Mesodermal cell (in vitro differentiated cells): ENCODE measurements at regions not wholly inside any gene's neighbourhood (a gene's known extent, or its start where the extent isn't known, plus 50 kb on each side); places are given as distances from the start of the nearest gene placed in this dataset.

ENCODE experiments used
- H3K27ac ChIP-seq: 2 replicates; pipeline ENCODE4 v1.7.0; 2013; ENCODE audit warnings: mild to moderate bottlenecking, low read depth, low read length, moderate library complexity; ENCODE audit not compliant: severe bottlenecking
- H3K36me3 ChIP-seq: 2 replicates; pipeline ENCODE4 v1.7.1; 2013; ENCODE audit warnings: mild to moderate bottlenecking, low read length, moderate library complexity; ENCODE audit not compliant: control insufficient read depth, insufficient read depth
- H3K4me1 ChIP-seq: one replicate; pipeline ENCODE4 v1.7.1; 2013; ENCODE audit warnings: mild to moderate bottlenecking, low read length; ENCODE audit not compliant: insufficient read depth, control insufficient read depth, poor library complexity, severe bottlenecking
- H3K4me3 ChIP-seq: 2 replicates; pipeline ENCODE4 v1.7.0; 2013; ENCODE audit warnings: low read length, control low read depth, mild to moderate bottlenecking; ENCODE audit not compliant: insufficient read depth, poor library complexity, severe bottlenecking; ENCODE audit errors: extremely low read depth
- H3K9me3 ChIP-seq: 2 replicates; pipeline ENCODE4 v1.7.1; 2013; ENCODE audit warnings: mild to moderate bottlenecking, low read length, moderate library complexity; ENCODE audit not compliant: control insufficient read depth
- WGBS, 2 experiments: methylation state at CpG; one replicate each; pipeline ENCODE4 v1.1.5; 2013; ENCODE audit warnings: missing lambda C conversion rate in 2 of 2; ENCODE audit not compliant: insufficient coverage in 2 of 2; 5-methylcytosine and 5-hydroxymethylcytosine counted together

DNA sequence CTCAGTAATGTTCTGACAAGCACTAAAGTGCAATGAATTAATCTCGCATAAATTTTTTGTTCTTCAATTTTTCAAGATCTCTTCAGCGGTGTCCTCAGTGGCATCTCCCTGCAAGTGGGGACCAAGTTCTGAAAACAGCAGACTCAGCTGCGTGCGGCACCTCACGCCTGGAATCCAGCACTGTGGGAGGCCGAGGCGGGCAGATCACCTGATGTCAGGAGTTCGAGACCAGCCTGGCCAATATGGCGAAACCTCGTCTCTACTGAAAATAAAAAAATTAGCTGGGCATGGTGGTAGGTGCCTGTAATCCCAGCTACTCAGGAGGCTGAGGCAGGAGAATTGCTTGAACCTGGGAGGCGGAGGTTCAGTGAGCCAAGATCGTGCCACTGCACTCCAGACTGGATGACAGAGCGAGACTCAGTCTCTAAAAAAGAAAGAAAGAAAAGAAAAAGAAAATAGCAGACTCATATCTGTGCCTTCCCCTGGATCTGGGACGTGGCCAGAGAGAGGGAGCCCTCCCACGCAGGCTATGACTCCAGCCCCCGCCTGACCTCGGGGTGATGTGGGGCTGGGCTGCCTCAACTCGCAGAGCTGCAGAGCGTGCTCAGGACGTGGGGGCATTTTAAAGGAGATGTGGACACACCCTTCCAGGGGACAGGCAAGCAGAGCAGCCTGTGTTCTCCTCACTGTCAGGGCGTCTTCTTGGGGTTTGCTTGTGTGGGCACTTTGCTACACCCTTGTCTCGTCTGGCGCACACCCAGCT, 346.6 kb downstream of the BRD1 start:
- peaks cover 3% of the 10 kb centered on the region for H3K4me1 ChIP-seq
- H3K4me3 ChIP-seq: no peak overlapping the region
- H3K9me3 ChIP-seq: peaks cover 6% of the 10 kb centered on the region
- 80 to 87% methylated on average over 14 to 21 of the region's 23 CpGs for WGBS, 2 experiments
- no peaks in the 10 kb centered on the region for H3K36me3 ChIP-seq
- H3K27ac ChIP-seq: no peak overlapping the region

- Histone ChIP-seq H3K4me1 (peaks cover 3% of the 10 kb centered on the region), H3K27ac (no peak overlapping the region), H3K4me3 (no peak overlapping the region), H3K9me3 (peaks cover 6% of the 10 kb centered on the region), H3K36me3 (no peaks in the 10 kb centered on the region)
- WGBS, 2 experiments: 89 to 93% methylated on average over 4 to 5 of the region's 9 CpGs
Observed at GRCh38 chr22:49480331-49480730, 347.3 kb downstream of the BRD1 start.

DNA sequence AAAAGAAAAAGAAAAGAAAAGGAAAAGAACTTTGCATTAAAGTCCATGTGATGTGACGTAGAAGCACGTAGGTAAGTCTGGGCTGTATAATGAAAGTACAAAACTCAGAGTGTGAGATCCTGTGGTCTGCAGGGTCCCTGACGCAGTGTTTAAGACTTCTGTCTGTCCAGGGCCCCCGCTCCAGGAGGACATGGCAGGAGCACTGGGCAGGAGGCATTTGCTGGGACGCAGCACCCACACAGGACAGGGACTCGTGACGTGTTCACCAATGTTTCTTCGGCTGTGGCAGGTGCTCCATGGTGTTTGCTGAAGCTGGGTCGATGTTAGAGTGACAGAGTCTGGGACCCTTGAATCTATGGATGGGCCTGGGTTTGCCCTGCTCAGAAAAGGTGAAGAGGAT, 348.1 kb downstream of the BRD1 start:
- peaks cover 6% of the 10 kb centered on the region for H3K9me3 ChIP-seq
- 85 to 90% methylated on average over 8 to 9 of the region's 9 CpGs for WGBS, 2 experiments
- no peak overlapping the region for H3K4me3 ChIP-seq

GRCh38 chr22:49476800-49477400, 350.8 kb downstream of the BRD1 start:
- H3K27ac ChIP-seq: no peak overlapping the region
- no peak overlapping the region for H3K4me3 ChIP-seq
- peaks cover 6% of the 10 kb centered on the region for H3K9me3 ChIP-seq
- no peaks in the 10 kb centered on the region for H3K36me3 ChIP-seq
- H3K4me1 ChIP-seq: peaks cover 3% of the 10 kb centered on the region

More for the DNA sequence above, 348.1 kb downstream of the BRD1 start:
- H3K36me3 ChIP-seq: no peaks in the 10 kb centered on the region
- H3K4me1 ChIP-seq: peaks cover 3% of the 10 kb centered on the region
- no peak overlapping the region for H3K27ac ChIP-seq

DNA sequence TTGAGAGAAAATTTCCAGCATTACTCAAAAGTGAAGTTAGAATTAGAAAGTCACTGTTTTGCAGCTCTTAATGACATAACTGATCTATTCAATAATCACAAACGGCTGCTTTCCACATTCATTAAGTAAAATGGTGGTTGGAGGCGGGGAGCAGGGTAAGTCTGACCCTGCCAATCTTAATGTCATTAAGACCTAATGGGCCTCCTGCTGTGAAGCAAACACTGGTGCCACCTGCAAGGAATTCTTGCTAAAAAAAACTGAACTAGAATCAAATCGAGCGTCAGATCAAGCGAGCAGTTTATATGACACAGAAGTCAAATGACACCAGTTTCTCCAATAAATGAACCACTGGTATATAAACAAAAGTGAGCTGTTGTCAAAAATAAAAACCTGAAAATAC, 351.5 kb downstream of the BRD1 start:
- no peaks in the 10 kb centered on the region for H3K4me1 ChIP-seq
- H3K27ac ChIP-seq: no peak overlapping the region
- no peak overlapping the region for H3K4me3 ChIP-seq
- no peaks in the 10 kb centered on the region for H3K36me3 ChIP-seq
- WGBS, 2 experiments: 40 to 95% methylated on average over 1 to 3 of the region's 5 CpGs
- peaks cover 6% of the 10 kb centered on the region for H3K9me3 ChIP-seq

DNA sequence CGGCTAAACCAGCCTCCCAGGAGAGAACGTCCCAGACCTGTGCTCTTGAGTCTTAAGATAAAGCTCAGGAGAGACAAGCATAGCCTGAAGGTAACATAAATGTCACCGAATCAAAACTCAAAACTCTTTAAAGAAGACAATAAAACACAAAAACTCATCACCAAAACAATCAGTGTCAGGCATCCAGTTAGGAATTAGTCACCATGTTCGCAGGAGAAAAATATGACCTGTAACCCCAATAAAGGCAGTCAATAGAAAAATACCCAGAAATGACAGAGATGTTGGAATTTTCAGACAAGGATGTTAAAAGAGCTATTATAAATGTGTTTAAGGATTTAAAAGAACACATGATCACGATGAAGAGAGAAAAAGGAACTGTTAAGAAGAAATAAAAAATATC, 352.4 kb downstream of the BRD1 start:
- Histone ChIP-seq H3K27ac (no peak overlapping the region), H3K36me3 (no peaks in the 10 kb centered on the region), H3K4me1 (no peaks in the 10 kb centered on the region), H3K9me3 (peaks cover 6% of the 10 kb centered on the region), H3K4me3 (no peak overlapping the region)
- WGBS, 2 experiments: 84 to 100% methylated on average over 2 to 4 of the region's 5 CpGs

- 73 to 74% methylated on average over 7 of the region's 11 CpGs for WGBS, 2 experiments
- peaks cover 6% of the 10 kb centered on the region for H3K9me3 ChIP-seq
- H3K36me3 ChIP-seq: no peaks in the 10 kb centered on the region
- H3K4me1 ChIP-seq: no peaks in the 10 kb centered on the region
- H3K27ac ChIP-seq: no peak overlapping the region
- no peak overlapping the region for H3K4me3 ChIP-seq
Observed at GRCh38 chr22:49473286-49473685, 354.4 kb downstream of the BRD1 start.

DNA sequence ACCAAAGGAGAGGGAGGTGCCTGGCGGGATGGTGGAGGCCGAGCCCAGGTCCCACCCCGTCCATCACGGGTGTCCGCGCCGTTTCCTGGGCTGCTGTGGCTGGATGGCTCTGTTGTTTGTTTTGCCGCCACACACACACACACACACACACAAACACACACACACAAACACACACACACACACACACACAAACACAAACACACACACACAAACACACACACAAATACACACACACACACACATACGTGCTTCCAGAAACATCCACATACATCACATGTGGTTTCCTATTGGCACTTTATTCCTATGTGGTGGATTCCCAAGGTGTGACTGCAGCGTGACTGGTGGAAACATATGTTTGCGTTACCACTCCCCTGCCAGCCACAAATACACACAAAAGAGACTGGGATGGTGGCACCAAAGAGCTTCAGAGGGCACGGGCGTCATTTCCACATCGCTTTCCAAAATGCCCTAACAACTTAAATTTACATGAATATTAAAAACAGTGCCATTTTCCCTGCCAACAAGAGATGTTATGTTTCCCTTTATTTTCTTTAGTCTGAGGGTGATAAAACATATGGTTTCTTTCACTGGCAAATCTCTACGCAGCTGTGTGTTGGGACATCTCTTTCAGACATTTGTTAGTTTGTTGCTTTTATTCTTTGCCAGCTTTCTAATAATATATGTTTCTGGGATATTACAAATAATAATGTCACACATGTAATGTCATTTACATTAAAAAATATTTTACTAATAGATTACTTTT, 356.8 kb downstream of the BRD1 start:
- Histone ChIP-seq H3K9me3 (no peaks in the 10 kb centered on the region), H3K4me1 (no peaks in the 10 kb centered on the region), H3K36me3 (no peaks in the 10 kb centered on the region), H3K4me3 (no peak overlapping the region), H3K27ac (no peak overlapping the region)
- 91% methylated on average over 4 of the region's 15 CpGs; no CpG with 5 or more reads in 1 of the 2 experiments for WGBS, 2 experiments

- no peaks in the 10 kb centered on the region for H3K36me3 ChIP-seq
- H3K9me3 ChIP-seq: no peaks in the 10 kb centered on the region
- H3K4me3 ChIP-seq: no peak overlapping the region
- WGBS, 2 experiments: 89 to 92% methylated on average over 27 to 28 of the region's 33 CpGs
- no peaks in the 10 kb centered on the region for H3K4me1 ChIP-seq
- no peak overlapping the region for H3K27ac ChIP-seq
Observed at GRCh38 chr22:49469896-49470740, 357.6 kb downstream of the BRD1 start.

GRCh38 chr22:49468487-49469198, 359.0 kb downstream of the BRD1 start:
- H3K9me3 ChIP-seq: no peaks in the 10 kb centered on the region
- no peak overlapping the region for H3K4me3 ChIP-seq
- 77 to 94% methylated on average over 6 to 7 of the region's 11 CpGs for WGBS, 2 experiments

More at GRCh38 chr22:49468487-49469198, 359.0 kb downstream of the BRD1 start:
- H3K4me1 ChIP-seq: no peaks in the 10 kb centered on the region
- H3K36me3 ChIP-seq: no peaks in the 10 kb centered on the region
- H3K27ac ChIP-seq: no peak overlapping the region
